ENCODE measurements at regions not wholly inside any gene's neighbourhood (a gene's known extent, or its start where the extent isn't known, plus 50 kb on each side); places are given as distances from the start of the nearest gene placed in this dataset.
"Not testable (repeated sequence)": the region's sequence is repeated elsewhere in the genome, so short reads cannot be mapped to it uniquely, and the experiment has no call there.

DNA sequence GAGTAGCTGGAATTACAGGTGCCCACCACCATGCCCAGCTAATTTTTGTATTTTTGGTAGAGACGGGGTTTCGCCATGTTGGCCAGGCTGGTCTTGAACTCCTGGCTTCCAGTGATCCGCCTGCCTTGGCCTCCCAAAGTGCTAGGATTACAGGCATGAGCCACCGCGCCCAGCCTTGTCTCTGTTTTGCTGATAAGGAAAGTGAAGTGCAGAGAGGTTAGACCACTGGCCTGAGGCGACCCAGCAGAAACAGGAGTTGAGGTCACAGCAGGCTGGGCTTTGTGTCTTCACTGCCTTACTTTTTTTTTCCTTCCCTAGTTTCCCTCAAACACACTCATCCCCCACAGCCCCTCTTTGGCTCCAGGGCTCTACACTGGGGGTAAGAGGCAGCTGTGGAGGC lies 93.0 kb upstream of the CIBAR2 start:
- TF ChIP-seq, protein P1, sequence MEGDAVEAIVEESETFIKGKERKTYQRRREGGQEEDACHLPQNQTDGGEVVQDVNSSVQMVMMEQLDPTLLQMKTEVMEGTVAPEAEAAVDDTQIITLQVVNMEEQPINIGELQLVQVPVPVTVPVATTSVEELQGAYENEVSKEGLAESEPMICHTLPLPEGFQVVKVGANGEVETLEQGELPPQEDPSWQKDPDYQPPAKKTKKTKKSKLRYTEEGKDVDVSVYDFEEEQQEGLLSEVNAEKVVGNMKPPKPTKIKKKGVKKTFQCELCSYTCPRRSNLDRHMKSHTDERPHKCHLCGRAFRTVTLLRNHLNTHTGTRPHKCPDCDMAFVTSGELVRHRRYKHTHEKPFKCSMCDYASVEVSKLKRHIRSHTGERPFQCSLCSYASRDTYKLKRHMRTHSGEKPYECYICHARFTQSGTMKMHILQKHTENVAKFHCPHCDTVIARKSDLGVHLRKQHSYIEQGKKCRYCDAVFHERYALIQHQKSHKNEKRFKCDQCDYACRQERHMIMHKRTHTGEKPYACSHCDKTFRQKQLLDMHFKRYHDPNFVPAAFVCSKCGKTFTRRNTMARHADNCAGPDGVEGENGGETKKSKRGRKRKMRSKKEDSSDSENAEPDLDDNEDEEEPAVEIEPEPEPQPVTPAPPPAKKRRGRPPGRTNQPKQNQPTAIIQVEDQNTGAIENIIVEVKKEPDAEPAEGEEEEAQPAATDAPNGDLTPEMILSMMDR (IDR thresholded peaks at IDR 0.05 in 4 of 5, conservative IDR thresholded peaks at IDR 0.05 in 1 of 5), result not testable (repeated sequence)
- TF ChIP-seq POLR2A (IDR thresholded peaks at IDR 0.05), result not testable (repeated sequence)
